MM.1S (cell line): ENCODE measurements at regions not wholly inside any gene's neighbourhood (a gene's known extent, or its start where the extent isn't known, plus 50 kb on each side); places are given as distances from the start of the nearest gene placed in this dataset.

Experiments used
- DNase-seq: peaks from one replicate; pipeline ENCODE4 v3.0.0-alpha.2; 2015
- H2AFZ ChIP-seq: fragments of 300-600 bp; sonication (generic); 2 replicates; pipeline ENCODE4 v1.6.0; 2016; ENCODE audit warnings: antibody characterized with exemption, low read length
- H3F3A ChIP-seq: fragments of 300-600 bp; sonication (generic); 2 replicates; pipeline ENCODE4 v1.6.1; 2016; ENCODE audit warnings: mild to moderate bottlenecking, antibody characterized with exemption, low read length, moderate library complexity, mixed read lengths; ENCODE audit not compliant: insufficient read depth
- H3K27ac ChIP-seq: fragments of 300-600 bp; sonication (generic); 2 replicates; pipeline ENCODE4 v1.5.1; 2016; ENCODE audit warnings: mild to moderate bottlenecking, low read length
- H3K27me3 ChIP-seq: fragments of 300-600 bp; sonication (generic); replicated peaks from 2 replicates; pipeline ENCODE4 v1.6.0; 2016; ENCODE audit warnings: low read length; ENCODE audit not compliant: insufficient read depth
- H3K36me3 ChIP-seq: fragments of 300-600 bp; sonication (generic); replicated peaks from 2 replicates; pipeline ENCODE4 v1.6.1; 2016; ENCODE audit warnings: mild to moderate bottlenecking, low read length, mixed read lengths; ENCODE audit not compliant: insufficient read depth
- H3K4me1 ChIP-seq: fragments of 300-600 bp; sonication (generic); 2 replicates; pipeline ENCODE4 v1.6.1; 2016; ENCODE audit warnings: low read length, mixed read lengths
- H3K4me2 ChIP-seq: fragments of 300-600 bp; sonication (generic); 2 replicates; pipeline ENCODE4 v1.6.0; 2016; ENCODE audit warnings: low read depth, low read length
- H3K4me3 ChIP-seq: fragments of 300-600 bp; sonication (generic); 2 replicates; pipeline ENCODE4 v1.5.1; 2016; ENCODE audit warnings: low read length, mixed read lengths
- H3K79me2 ChIP-seq: fragments of 300-600 bp; sonication (generic); 2 replicates; pipeline ENCODE4 v1.6.1; 2016; ENCODE audit warnings: mixed run types, low read length, mixed read lengths
- H3K9ac ChIP-seq: fragments of 300-600 bp; sonication (generic); 2 replicates; pipeline ENCODE4 v1.6.1; 2016; ENCODE audit warnings: low read length, mixed read lengths
- H3K9me2 ChIP-seq: fragments of 300-600 bp; sonication (generic); replicated peaks from 2 replicates; pipeline ENCODE4 v1.6.1; 2016; ENCODE audit warnings: mild to moderate bottlenecking, low read length, mixed read lengths; ENCODE audit not compliant: insufficient read depth
- H3K9me3 ChIP-seq: fragments of 300-600 bp; sonication (generic); replicated peaks from 2 replicates; pipeline ENCODE4 v1.6.1; 2016; ENCODE audit warnings: mild to moderate bottlenecking, low read length, mixed read lengths; ENCODE audit not compliant: insufficient read depth
- H4K20me1 ChIP-seq: fragments of 300-600 bp; sonication (generic); 2 replicates; pipeline ENCODE4 v1.6.1; 2016; ENCODE audit warnings: mild to moderate bottlenecking, low read length, moderate library complexity, mixed read lengths; ENCODE audit not compliant: insufficient read depth
- EZH2 ChIP-seq: fragments of 300-600 bp; sonication (generic); optimal IDR thresholded peaks from 2 replicates; pipeline ENCODE3; 2017; ENCODE audit warnings: low read depth, mild to moderate bottlenecking, antibody characterized with exemption, low read length, mixed read lengths
- EZH2phosphoT487 ChIP-seq: fragments of 300-600 bp; sonication (generic); IDR thresholded peaks from 2 replicates; pipeline ENCODE4 v1.6.1; 2018; ENCODE audit warnings: antibody characterized with exemption, low read length
- TF ChIP-seq, protein P1 (sequence below): fragments of 300-600 bp; sonication (generic); IDR thresholded peaks from 2 replicates; pipeline ENCODE4 v1.5.1; 2016; ENCODE audit warnings: antibody characterized with exemption, low read length, mixed read lengths

DNA sequence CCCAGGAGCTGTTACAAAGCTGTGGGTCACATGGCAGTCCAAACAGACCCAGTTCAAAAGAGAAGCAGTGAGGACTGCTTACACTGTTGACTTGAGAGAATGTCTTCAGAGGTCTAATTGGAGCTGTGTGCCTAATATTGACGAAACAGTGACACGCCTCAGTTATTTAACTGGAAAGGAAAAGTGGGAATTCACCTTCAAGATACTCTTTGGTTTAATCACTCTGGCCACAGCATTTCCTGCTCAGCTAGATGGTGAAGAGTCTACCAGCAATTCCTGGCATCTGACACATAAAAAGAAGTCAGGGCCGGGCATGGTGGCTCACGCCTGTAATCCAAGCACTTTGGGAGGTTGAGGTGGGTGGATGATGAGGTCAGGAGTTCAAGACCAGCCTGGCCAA is 326.4 kb downstream of the SV2B start:
- no peak overlapping the region for H3K4me2 ChIP-seq
- no peaks in the 10 kb centered on the region for H3K79me2 ChIP-seq
- H3F3A ChIP-seq, result peaks cover 3% of the 10 kb centered on the region; the same call in 1 of the 2 replicates
- H3K9me3 ChIP-seq, result no peaks in the 10 kb centered on the region
- TF ChIP-seq EZH2, result no peak
- TF ChIP-seq EZH2phosphoT487, result no peak
- TF ChIP-seq, protein P1, sequence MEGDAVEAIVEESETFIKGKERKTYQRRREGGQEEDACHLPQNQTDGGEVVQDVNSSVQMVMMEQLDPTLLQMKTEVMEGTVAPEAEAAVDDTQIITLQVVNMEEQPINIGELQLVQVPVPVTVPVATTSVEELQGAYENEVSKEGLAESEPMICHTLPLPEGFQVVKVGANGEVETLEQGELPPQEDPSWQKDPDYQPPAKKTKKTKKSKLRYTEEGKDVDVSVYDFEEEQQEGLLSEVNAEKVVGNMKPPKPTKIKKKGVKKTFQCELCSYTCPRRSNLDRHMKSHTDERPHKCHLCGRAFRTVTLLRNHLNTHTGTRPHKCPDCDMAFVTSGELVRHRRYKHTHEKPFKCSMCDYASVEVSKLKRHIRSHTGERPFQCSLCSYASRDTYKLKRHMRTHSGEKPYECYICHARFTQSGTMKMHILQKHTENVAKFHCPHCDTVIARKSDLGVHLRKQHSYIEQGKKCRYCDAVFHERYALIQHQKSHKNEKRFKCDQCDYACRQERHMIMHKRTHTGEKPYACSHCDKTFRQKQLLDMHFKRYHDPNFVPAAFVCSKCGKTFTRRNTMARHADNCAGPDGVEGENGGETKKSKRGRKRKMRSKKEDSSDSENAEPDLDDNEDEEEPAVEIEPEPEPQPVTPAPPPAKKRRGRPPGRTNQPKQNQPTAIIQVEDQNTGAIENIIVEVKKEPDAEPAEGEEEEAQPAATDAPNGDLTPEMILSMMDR, result no peak
- H3K9ac ChIP-seq, result no peak overlapping the region
- H3K4me1 ChIP-seq, result peaks cover 23% of the 10 kb centered on the region
- no peak overlapping the region for H3K4me3 ChIP-seq
- no peak overlapping the region for H2AFZ ChIP-seq
- H4K20me1 ChIP-seq, result no peaks in the 10 kb centered on the region
- H3K27ac ChIP-seq, result no peak overlapping the region
- DNase-seq, result no peak
- no peaks in the 10 kb centered on the region for H3K27me3 ChIP-seq
- no peaks in the 10 kb centered on the region for H3K36me3 ChIP-seq
- H3K9me2 ChIP-seq, result no peaks in the 10 kb centered on the region

DNA sequence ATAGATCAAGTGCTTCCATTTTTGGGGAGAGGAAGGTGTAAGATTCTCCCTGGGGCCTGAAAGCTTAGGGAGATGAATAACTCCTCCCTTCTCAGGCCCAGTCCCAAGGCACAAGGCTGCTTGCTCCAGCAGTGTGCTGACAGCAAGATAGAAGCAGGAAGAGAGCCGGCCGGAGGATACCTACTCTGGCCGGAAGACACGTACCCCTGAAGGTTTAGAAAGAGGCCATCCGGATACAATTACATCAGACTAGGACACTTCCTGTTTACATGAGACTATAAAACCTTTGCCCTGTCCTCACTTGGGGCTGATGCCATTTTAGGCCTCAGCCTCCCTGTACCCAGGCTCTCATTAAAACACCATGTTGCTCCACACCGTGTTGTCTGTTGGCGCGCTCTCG is 329.9 kb downstream of the SV2B start:
- Histone ChIP-seq H3K4me3 (no peak overlapping the region), H3K4me1 (0 out of 2 replicates have a peak, but pooled peaks cover 7% of the 10 kb centered on the region), H3K9me3 (no peaks in the 10 kb centered on the region), H3K27ac (no peak overlapping the region), H4K20me1 (no peaks in the 10 kb centered on the region), H3K9ac (no peak overlapping the region), H3K36me3 (no peaks in the 10 kb centered on the region), H2AFZ (no peak overlapping the region), H3K9me2 (no peaks in the 10 kb centered on the region), H3K4me2 (no peak overlapping the region), H3F3A (no peaks in the 10 kb centered on the region), H3K27me3 (no peaks in the 10 kb centered on the region), H3K79me2 (no peaks in the 10 kb centered on the region)
- no peak for DNase-seq
- TF ChIP-seq, protein P1, result no peak
- TF ChIP-seq EZH2, result no peak
- TF ChIP-seq EZH2phosphoT487, result no peak

DNA sequence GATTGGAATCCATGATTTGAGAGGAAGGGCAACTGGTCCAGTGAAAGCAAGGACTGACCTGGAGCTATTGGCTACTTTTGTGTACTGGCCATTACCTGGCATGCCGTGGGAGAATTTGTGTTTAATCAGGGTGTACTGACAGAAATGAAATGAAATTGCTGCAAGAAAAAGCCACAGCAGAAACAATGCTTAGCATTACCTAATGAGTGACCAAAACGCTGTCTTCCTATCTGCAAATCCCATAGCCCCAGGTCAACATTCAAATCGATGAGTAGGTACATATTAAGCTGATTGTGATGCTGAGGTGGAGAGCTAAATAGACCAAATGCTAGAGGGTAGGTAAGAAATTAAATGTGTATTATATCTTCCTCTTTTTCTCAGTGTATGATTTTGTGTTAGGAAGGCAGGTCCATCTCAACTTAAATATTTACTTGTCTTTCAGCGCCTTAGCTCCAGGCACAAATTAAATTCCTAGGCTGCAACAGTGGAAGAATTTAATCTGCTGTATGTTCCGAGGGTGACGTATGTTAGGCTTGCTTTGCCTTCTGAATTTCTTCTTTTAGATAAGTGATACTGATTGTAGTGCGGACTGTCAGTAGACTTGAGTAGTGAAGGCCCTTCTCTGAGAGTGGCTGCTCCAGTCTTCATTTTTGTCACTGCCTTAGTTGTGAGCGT is 331.1 kb downstream of the SV2B start:
- no peak overlapping the region for H2AFZ ChIP-seq
- no peaks in the 10 kb centered on the region for H3K9me3 ChIP-seq
- H3K9me2 ChIP-seq, result no peaks in the 10 kb centered on the region
- 0 out of 2 replicates have a peak, but pooled peaks cover 7% of the 10 kb centered on the region for H3K4me1 ChIP-seq
- no peak overlapping the region for H3K4me3 ChIP-seq
- TF ChIP-seq EZH2phosphoT487 (no peak), EZH2 (no peak)
- TF ChIP-seq, protein P1, result no peak
- H3K36me3 ChIP-seq, result no peaks in the 10 kb centered on the region
- no peak for DNase-seq
- no peak overlapping the region for H3K9ac ChIP-seq
- no peaks in the 10 kb centered on the region for H3K27me3 ChIP-seq
- no peaks in the 10 kb centered on the region for H3K79me2 ChIP-seq
- H3K27ac ChIP-seq, result no peak overlapping the region
- H4K20me1 ChIP-seq, result no peaks in the 10 kb centered on the region
- H3K4me2 ChIP-seq, result no peak overlapping the region
- H3F3A ChIP-seq, result no peaks in the 10 kb centered on the region
